GM10266 (cell line): ENCODE measurements at regions not wholly inside any gene's neighbourhood (a gene's known extent, or its start where the extent isn't known, plus 50 kb on each side); places are given as distances from the start of the nearest gene placed in this dataset.
"Not testable (repeated sequence)": the region's sequence is repeated elsewhere in the genome, so short reads cannot be mapped to it uniquely, and the experiment has no call there.

ENCODE experiments used
- DNase-seq: peaks from one replicate; pipeline ENCODE4 v3.0.0; 2012; ENCODE audit errors: extremely low spot score
- CTCF ChIP-seq: IDR thresholded peaks from 2 replicates; pipeline ENCODE4 v1.5.1; 2012; ENCODE audit warnings: mild to moderate bottlenecking, low read depth; ENCODE audit not compliant: control insufficient read depth, insufficient read depth; ENCODE audit errors: missing control alignments

- no peak for TF ChIP-seq CTCF
- no peak for DNase-seq
Observed at GRCh38 chr2:184137955-184138354, 460.4 kb upstream of the ZNF804A start.

GRCh38 chr2:184141866-184142265 is 456.5 kb upstream of the ZNF804A start:
- TF ChIP-seq CTCF = no peak
- no peak for DNase-seq

GRCh38 chr2:184154438-184154837 is 443.9 kb upstream of the ZNF804A start:
- TF ChIP-seq CTCF = no peak
- no peak for DNase-seq

- no peak for DNase-seq
- no peak for TF ChIP-seq CTCF
Observed at GRCh38 chr2:184155791-184156190, 442.5 kb upstream of the ZNF804A start.

- no peak for DNase-seq
- TF ChIP-seq CTCF = no peak
Observed at GRCh38 chr2:184157141-184157540, 441.2 kb upstream of the ZNF804A start.

- no peak for DNase-seq
- TF ChIP-seq CTCF = no peak
Observed at GRCh38 chr2:184162426-184162825, 435.9 kb upstream of the ZNF804A start.

GRCh38 chr2:184168823-184169222 is 429.5 kb upstream of the ZNF804A start:
- DNase-seq = not testable (repeated sequence)

- DNase-seq = no peak
- no peak for TF ChIP-seq CTCF
Observed at GRCh38 chr2:184169366-184169765, 429.0 kb upstream of the ZNF804A start.
